ENCODE measurements at regions not wholly inside any gene's neighbourhood (a gene's known extent, or its start where the extent isn't known, plus 50 kb on each side); places are given as distances from the start of the nearest gene placed in this dataset.

GRCh38 chr21:28865488-28866186, 127.0 kb downstream of the LTN1 start:
- no peak overlapping the region for H3K27ac Mint-ChIP-seq
- no peak for TF ChIP-seq CTCF (IDR thresholded peaks at IDR 0.05; ENCODE audit: unreplicated experiment)
- H3K4me1 Mint-ChIP-seq, result no peaks in the 10 kb centered on the region
- H3K27me3 Mint-ChIP-seq (ENCODE audit: low read depth), result no peaks in the 10 kb centered on the region
- DNase-seq (ENCODE audit: low spot score in 2 of 2, unreplicated experiment in 2 of 2), result no peak
- no peak overlapping the region for H3K4me3 Mint-ChIP-seq
- peaks cover 8% of the 10 kb centered on the region for H3K9me3 Mint-ChIP-seq
- H3K36me3 Mint-ChIP-seq, result peaks cover 17% of the 10 kb centered on the region

- Mint-ChIP-seq H3K9me3 (peaks cover 8% of the 10 kb centered on the region), H3K4me1 (no peaks in the 10 kb centered on the region), H3K27me3 (ENCODE audit: low read depth) (peaks cover 2% of the 10 kb centered on the region), H3K36me3 (peaks cover 8% of the 10 kb centered on the region), H3K27ac (no peak overlapping the region), H3K4me3 (no peak overlapping the region)
- DNase-seq (ENCODE audit: low spot score in 2 of 2, unreplicated experiment in 2 of 2), result no peak
- no peak for TF ChIP-seq CTCF (IDR thresholded peaks at IDR 0.05; ENCODE audit: unreplicated experiment)
Measured at GRCh38 chr21:28858424-28858823, 134.3 kb downstream of the LTN1 start.

- no peaks in the 10 kb centered on the region for H3K4me1 Mint-ChIP-seq
- DNase-seq (ENCODE audit: low spot score in 2 of 2, unreplicated experiment in 2 of 2), result no peak
- TF ChIP-seq CTCF (IDR thresholded peaks at IDR 0.05; ENCODE audit: unreplicated experiment), result no peak
- peaks cover 4% of the 10 kb centered on the region for H3K36me3 Mint-ChIP-seq
- H3K27me3 Mint-ChIP-seq (ENCODE audit: low read depth), result peaks cover 2% of the 10 kb centered on the region
- H3K4me3 Mint-ChIP-seq, result no peak overlapping the region
- H3K27ac Mint-ChIP-seq, result no peak overlapping the region
- H3K9me3 Mint-ChIP-seq, result peaks cover 5% of the 10 kb centered on the region
Measured at GRCh38 chr21:28857752-28858151, 134.9 kb downstream of the LTN1 start.

- Mint-ChIP-seq H3K9me3 (peaks cover under 1% of the 10 kb centered on the region), H3K27ac (no peak overlapping the region)
- DNase-seq (ENCODE audit: low spot score in 2 of 2, unreplicated experiment in 2 of 2), result no peak
Measured at GRCh38 chr21:28856588-28857250, 136.0 kb downstream of the LTN1 start.

GRCh38 chr21:28852706-28853105, 140.0 kb downstream of the LTN1 start:
- Mint-ChIP-seq H3K36me3 (no peaks in the 10 kb centered on the region), H3K27ac (no peak overlapping the region), H3K4me3 (no peak overlapping the region), H3K4me1 (no peaks in the 10 kb centered on the region), H3K9me3 (no peaks in the 10 kb centered on the region), H3K27me3 (ENCODE audit: low read depth) (peaks cover 2% of the 10 kb centered on the region)
- TF ChIP-seq CTCF (IDR thresholded peaks at IDR 0.05; ENCODE audit: unreplicated experiment), result no peak
- no peak for DNase-seq (ENCODE audit: low spot score in 2 of 2, unreplicated experiment in 2 of 2)

More at GRCh38 chr21:28856588-28857250, 136.0 kb downstream of the LTN1 start:
- H3K4me1 Mint-ChIP-seq, result no peaks in the 10 kb centered on the region
- H3K4me3 Mint-ChIP-seq, result no peak overlapping the region
- peaks cover 2% of the 10 kb centered on the region for H3K27me3 Mint-ChIP-seq (ENCODE audit: low read depth)
- peaks cover 2% of the 10 kb centered on the region for H3K36me3 Mint-ChIP-seq
- no peak for TF ChIP-seq CTCF (IDR thresholded peaks at IDR 0.05; ENCODE audit: unreplicated experiment)

All from mesothelial cell of epicardium (in vitro differentiated cells).